HG02759 (cell line): ENCODE measurements at regions not wholly inside any gene's neighbourhood (a gene's known extent, or its start where the extent isn't known, plus 50 kb on each side); places are given as distances from the start of the nearest gene placed in this dataset.
"Not testable (repeated sequence)": the region's sequence is repeated elsewhere in the genome, so short reads cannot be mapped to it uniquely, and the experiment has no call there.

Experiments used
- ATAC-seq: cut with Tn5 transposase; IDR thresholded peaks from one replicate; pipeline ENCODE4 v1.9.1; 2021; ENCODE audit warnings: mild to moderate bottlenecking, moderate library complexity; ENCODE audit not compliant: unreplicated experiment

- no peak for ATAC-seq
Observed at GRCh38 chr21:28066076-28066475, 926.6 kb downstream of the LTN1 start.

GRCh38 chr21:28063241-28064216 lies 929.1 kb downstream of the LTN1 start:
- no peak for ATAC-seq

- ATAC-seq: not testable (repeated sequence)
Observed at GRCh38 chr21:28052956-28053355, 939.7 kb downstream of the LTN1 start.

- ATAC-seq: not testable (repeated sequence)
Observed at GRCh38 chr21:28051649-28052048, 941.0 kb downstream of the LTN1 start.

- ATAC-seq: not testable (repeated sequence)
Observed at GRCh38 chr21:28035692-28036091, 957.0 kb downstream of the LTN1 start.

GRCh38 chr21:28034916-28035315 lies 957.8 kb downstream of the LTN1 start:
- not testable (repeated sequence) for ATAC-seq

GRCh38 chr21:28034334-28034733 lies 958.3 kb downstream of the LTN1 start:
- ATAC-seq: not testable (repeated sequence)

GRCh38 chr21:28032652-28033051 lies 960.0 kb downstream of the LTN1 start:
- not testable (repeated sequence) for ATAC-seq

- ATAC-seq: not testable (repeated sequence)
Observed at GRCh38 chr21:28031066-28031465, 961.6 kb downstream of the LTN1 start.

- no peak for ATAC-seq
Observed at GRCh38 chr21:28025111-28025510, 967.6 kb downstream of the LTN1 start.

- peak; percentile 64 for ATAC-seq
Observed at GRCh38 chr21:28018741-28019669, 973.7 kb downstream of the LTN1 start.

GRCh38 chr21:28018213-28018612 lies 974.5 kb downstream of the LTN1 start:
- ATAC-seq: no peak

GRCh38 chr21:28016571-28016970 lies 976.1 kb downstream of the LTN1 start:
- no peak for ATAC-seq

- not testable (repeated sequence) for ATAC-seq
Observed at GRCh38 chr21:28013123-28013522, 979.6 kb downstream of the LTN1 start.

- not testable (repeated sequence) for ATAC-seq
Observed at GRCh38 chr21:28011970-28012369, 980.7 kb downstream of the LTN1 start.

GRCh38 chr21:28008245-28008644 lies 984.4 kb downstream of the LTN1 start:
- not testable (repeated sequence) for ATAC-seq

- ATAC-seq: not testable (repeated sequence)
Observed at GRCh38 chr21:28003627-28004026, 989.0 kb downstream of the LTN1 start.

GRCh38 chr21:27996906-27997305 lies 995.8 kb downstream of the LTN1 start:
- ATAC-seq: not testable (repeated sequence)

- not testable (repeated sequence) for ATAC-seq
Observed at GRCh38 chr21:27984663-27985325, 1007.9 kb downstream of the LTN1 start.

- ATAC-seq: not testable (repeated sequence)
Observed at GRCh38 chr21:27979446-27979845, 1012.6 kb upstream of the ADAMTS5 start.

- ATAC-seq: no peak
Observed at GRCh38 chr21:27975514-27975913, 1008.6 kb upstream of the ADAMTS5 start.
